ENCODE measurements at regions not wholly inside any gene's neighbourhood (a gene's known extent, or its start where the extent isn't known, plus 50 kb on each side); places are given as distances from the start of the nearest gene placed in this dataset.

- no peak for DNase-seq (ENCODE audit: unreplicated experiment)
- intact Hi-C loops (cut with micrococcal nuclease): no loop called here
- no peak for TF ChIP-seq CTCF (IDR thresholded peaks at IDR 0.05; ENCODE audit: unreplicated experiment)
- H3K27ac Mint-ChIP-seq (ENCODE audit: low read depth, unreplicated experiment): no peak overlapping the region
- H3K27me3 Mint-ChIP-seq (ENCODE audit: insufficient read depth, unreplicated experiment): peaks cover 37% of the 10 kb centered on the region
- ChIA-PET POLR2A (no interaction called here), CTCF (no interaction called here)
- H3K36me3 Mint-ChIP-seq (ENCODE audit: insufficient read depth, unreplicated experiment): no peaks in the 10 kb centered on the region
- no peak overlapping the region for H3K4me3 Mint-ChIP-seq (ENCODE audit: unreplicated experiment)
- no peaks in the 10 kb centered on the region for H3K4me1 Mint-ChIP-seq (ENCODE audit: insufficient read depth, unreplicated experiment)
- no peaks in the 10 kb centered on the region for H3K9me3 Mint-ChIP-seq (ENCODE audit: unreplicated experiment)
- BruUV-seq (replicated peaks): no TSS peak
These were observed 777.9 kb downstream of the DACH1 start for GRCh38 chr13:71089056-71089455.

GRCh38 chr13:71087432-71087831 is 779.6 kb downstream of the DACH1 start:
- no peak for DNase-seq (ENCODE audit: unreplicated experiment)
- TF ChIP-seq CTCF (IDR thresholded peaks at IDR 0.05; ENCODE audit: unreplicated experiment): no peak
- no peak overlapping the region for H3K27ac Mint-ChIP-seq (ENCODE audit: low read depth, unreplicated experiment)
- BruUV-seq (replicated peaks): no TSS peak
- intact Hi-C loops (cut with micrococcal nuclease): no loop called here
- H3K4me1 Mint-ChIP-seq (ENCODE audit: insufficient read depth, unreplicated experiment): no peaks in the 10 kb centered on the region
- H3K4me3 Mint-ChIP-seq (ENCODE audit: unreplicated experiment): no peak overlapping the region
- H3K9me3 Mint-ChIP-seq (ENCODE audit: unreplicated experiment): no peaks in the 10 kb centered on the region
- ChIA-PET POLR2A (interaction anchor here (0.6 kb wide), 1 partner anchor 201 kb away, joined by 3 read pairs; no protein-coding TSS in a partner anchor), CTCF (no interaction called here)
- no peaks in the 10 kb centered on the region for H3K36me3 Mint-ChIP-seq (ENCODE audit: insufficient read depth, unreplicated experiment)
- peaks cover 49% of the 10 kb centered on the region for H3K27me3 Mint-ChIP-seq (ENCODE audit: insufficient read depth, unreplicated experiment)

- intact Hi-C loops (cut with micrococcal nuclease): no loop called here
- Mint-ChIP-seq H3K36me3 (ENCODE audit: insufficient read depth, unreplicated experiment) (no peaks in the 10 kb centered on the region), H3K27me3 (ENCODE audit: insufficient read depth, unreplicated experiment) (peaks cover 49% of the 10 kb centered on the region), H3K4me3 (ENCODE audit: unreplicated experiment) (no peak overlapping the region), H3K4me1 (ENCODE audit: insufficient read depth, unreplicated experiment) (no peaks in the 10 kb centered on the region), H3K27ac (ENCODE audit: low read depth, unreplicated experiment) (no peak overlapping the region), H3K9me3 (ENCODE audit: unreplicated experiment) (no peaks in the 10 kb centered on the region)
- POLR2A ChIA-PET: no interaction called here
- BruUV-seq (replicated peaks): no TSS peak
- no peak for TF ChIP-seq CTCF (IDR thresholded peaks at IDR 0.05; ENCODE audit: unreplicated experiment)
- CTCF ChIA-PET: no interaction called here
- no peak for DNase-seq (ENCODE audit: unreplicated experiment)
These were observed 780.0 kb downstream of the DACH1 start for GRCh38 chr13:71087006-71087405.

- CTCF ChIA-PET: no interaction called here
- no peak overlapping the region for H3K27ac Mint-ChIP-seq (ENCODE audit: low read depth, unreplicated experiment)
- TF ChIP-seq CTCF (IDR thresholded peaks at IDR 0.05; ENCODE audit: unreplicated experiment): no peak
- POLR2A ChIA-PET: no interaction called here
- no peaks in the 10 kb centered on the region for H3K4me1 Mint-ChIP-seq (ENCODE audit: insufficient read depth, unreplicated experiment)
- H3K4me3 Mint-ChIP-seq (ENCODE audit: unreplicated experiment): no peak overlapping the region
- no peaks in the 10 kb centered on the region for H3K36me3 Mint-ChIP-seq (ENCODE audit: insufficient read depth, unreplicated experiment)
- BruUV-seq (replicated peaks): no TSS peak
- peaks cover 48% of the 10 kb centered on the region for H3K27me3 Mint-ChIP-seq (ENCODE audit: insufficient read depth, unreplicated experiment)
- DNase-seq (ENCODE audit: unreplicated experiment): no peak
- H3K9me3 Mint-ChIP-seq (ENCODE audit: unreplicated experiment): no peaks in the 10 kb centered on the region
- intact Hi-C loops (cut with micrococcal nuclease): no loop called here
These were observed 784.4 kb downstream of the DACH1 start for GRCh38 chr13:71082631-71083030.

Measured in MCF 10A (cell line).